ENCODE measurements at regions not wholly inside any gene's neighbourhood (a gene's known extent, or its start where the extent isn't known, plus 50 kb on each side); places are given as distances from the start of the nearest gene placed in this dataset.

- TF ChIP-seq CTCF (conservative IDR thresholded peaks at IDR 0.05) (no peak), ZFX (IDR thresholded peaks at IDR 0.05) (no peak)
These were observed 1042.5 kb upstream of the PABPC4L start for GRCh38 chr4:135244056-135244455.
